ENCODE measurements at regions not wholly inside any gene's neighbourhood (a gene's known extent, or its start where the extent isn't known, plus 50 kb on each side); places are given as distances from the start of the nearest gene placed in this dataset.
"Not testable (repeated sequence)": the region's sequence is repeated elsewhere in the genome, so short reads cannot be mapped to it uniquely, and the experiment has no call there.

- DNase-seq: no peak
Measured at GRCh38 chr6:170080169-170080827, 210.6 kb downstream of the DLL1 start.

- no peak for DNase-seq
Measured at GRCh38 chr6:170076466-170077165, 214.3 kb downstream of the DLL1 start.

GRCh38 chr6:170075659-170076223, 215.1 kb downstream of the DLL1 start:
- DNase-seq: no peak

GRCh38 chr6:170074907-170075306, 216.0 kb downstream of the DLL1 start:
- DNase-seq: no peak

GRCh38 chr6:170074435-170074834, 216.4 kb downstream of the DLL1 start:
- DNase-seq: no peak

- DNase-seq: no peak
Measured at GRCh38 chr6:170073846-170074245, 217.0 kb downstream of the DLL1 start.

- DNase-seq: no peak
Measured at GRCh38 chr6:170072246-170072645, 218.6 kb downstream of the DLL1 start.

- no peak for DNase-seq
Measured at GRCh38 chr6:170069611-170070010, 221.3 kb downstream of the DLL1 start.

- no peak for DNase-seq
Measured at GRCh38 chr6:170068496-170068895, 222.4 kb downstream of the DLL1 start.

- DNase-seq: no peak
Measured at GRCh38 chr6:170067923-170068360, 222.9 kb downstream of the DLL1 start.

- DNase-seq: no peak
Measured at GRCh38 chr6:170067181-170067641, 223.7 kb downstream of the DLL1 start.

GRCh38 chr6:170066679-170067078, 224.2 kb downstream of the DLL1 start:
- no peak for DNase-seq

GRCh38 chr6:170063851-170064602, 226.9 kb downstream of the DLL1 start:
- no peak for DNase-seq

- no peak for DNase-seq
Measured at GRCh38 chr6:170063431-170063830, 227.4 kb downstream of the DLL1 start.

- no peak for DNase-seq
Measured at GRCh38 chr6:170062915-170063241, 228.0 kb downstream of the DLL1 start.

- DNase-seq: no peak
Measured at GRCh38 chr6:170062209-170062914, 228.5 kb downstream of the DLL1 start.

- DNase-seq: no peak
Measured at GRCh38 chr6:170058878-170059485, 231.9 kb downstream of the DLL1 start.

- no peak for DNase-seq
Measured at GRCh38 chr6:170057961-170058877, 232.7 kb downstream of the DLL1 start.

- DNase-seq: no peak
Measured at GRCh38 chr6:170057034-170057734, 233.7 kb downstream of the DLL1 start.

- DNase-seq: no peak
Measured at GRCh38 chr6:170056278-170056711, 234.6 kb downstream of the DLL1 start.

GRCh38 chr6:170055797-170056196, 235.1 kb downstream of the DLL1 start:
- not testable (repeated sequence) for DNase-seq
